NCI-H226 (cell line): ENCODE measurements at regions not wholly inside any gene's neighbourhood (a gene's known extent, or its start where the extent isn't known, plus 50 kb on each side); places are given as distances from the start of the nearest gene placed in this dataset.

Experiments used
- DNase-seq: peaks from one replicate; pipeline ENCODE4 v3.0.0-alpha.2; 2015

DNA sequence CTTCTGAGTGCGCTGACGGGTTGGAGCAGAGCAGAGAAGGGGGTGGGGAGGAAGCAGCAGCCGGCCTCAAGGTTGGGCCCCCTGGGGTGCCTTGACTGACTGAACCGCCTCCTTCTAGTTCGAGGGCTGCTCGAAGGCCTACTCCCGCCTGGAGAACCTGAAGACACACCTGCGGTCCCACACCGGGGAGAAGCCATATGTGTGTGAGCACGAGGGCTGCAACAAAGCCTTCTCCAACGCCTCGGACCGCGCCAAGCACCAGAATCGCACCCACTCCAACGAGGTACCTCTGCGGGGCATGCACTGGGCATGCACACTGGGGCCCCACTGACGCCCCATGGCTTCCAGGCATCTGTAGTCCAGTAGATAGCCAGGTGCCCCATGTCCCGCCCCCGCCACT lies 246.9 kb downstream of the GLI2 start:
- no peak for DNase-seq

DNA sequence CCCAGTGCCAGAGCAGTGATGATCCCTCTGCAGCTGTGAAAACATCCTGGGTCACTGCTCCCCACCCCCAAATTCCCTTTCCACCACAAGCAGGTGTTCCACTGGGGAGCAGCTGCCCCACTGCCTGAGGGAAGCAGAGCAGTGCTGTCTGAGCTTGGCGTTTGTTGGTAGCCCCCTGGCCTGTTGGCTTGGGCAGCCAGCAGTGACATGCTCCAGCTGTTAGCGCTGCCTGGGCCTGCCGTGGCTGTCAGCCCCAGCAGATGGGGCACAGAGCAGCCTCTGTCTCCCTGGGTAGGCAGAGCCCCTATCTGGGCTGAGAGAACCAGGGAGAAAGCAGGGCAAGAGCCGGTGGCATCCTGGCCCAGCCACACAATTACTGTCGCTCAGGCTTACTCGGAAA lies 247.7 kb downstream of the GLI2 start:
- no peak for DNase-seq

DNA sequence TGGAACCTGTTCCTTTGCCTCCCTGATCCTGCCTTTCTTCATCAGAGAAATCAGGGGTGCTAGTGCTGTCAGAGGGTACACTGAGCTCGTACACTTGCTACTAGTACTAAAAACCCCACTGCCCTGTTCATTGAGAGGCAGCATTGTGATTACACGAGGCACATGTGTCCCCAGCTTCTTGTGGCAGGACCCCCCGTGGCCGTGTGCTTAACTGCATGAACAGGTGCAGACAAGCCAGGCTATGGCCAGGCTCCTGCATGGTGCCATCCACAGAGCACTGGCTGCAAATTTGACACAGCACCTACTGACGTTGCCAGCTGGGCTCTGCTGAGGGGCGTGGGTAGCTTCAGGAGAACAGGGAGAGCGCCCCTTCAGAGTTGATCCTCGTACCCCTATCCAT lies 248.4 kb downstream of the GLI2 start:
- no peak for DNase-seq

DNA sequence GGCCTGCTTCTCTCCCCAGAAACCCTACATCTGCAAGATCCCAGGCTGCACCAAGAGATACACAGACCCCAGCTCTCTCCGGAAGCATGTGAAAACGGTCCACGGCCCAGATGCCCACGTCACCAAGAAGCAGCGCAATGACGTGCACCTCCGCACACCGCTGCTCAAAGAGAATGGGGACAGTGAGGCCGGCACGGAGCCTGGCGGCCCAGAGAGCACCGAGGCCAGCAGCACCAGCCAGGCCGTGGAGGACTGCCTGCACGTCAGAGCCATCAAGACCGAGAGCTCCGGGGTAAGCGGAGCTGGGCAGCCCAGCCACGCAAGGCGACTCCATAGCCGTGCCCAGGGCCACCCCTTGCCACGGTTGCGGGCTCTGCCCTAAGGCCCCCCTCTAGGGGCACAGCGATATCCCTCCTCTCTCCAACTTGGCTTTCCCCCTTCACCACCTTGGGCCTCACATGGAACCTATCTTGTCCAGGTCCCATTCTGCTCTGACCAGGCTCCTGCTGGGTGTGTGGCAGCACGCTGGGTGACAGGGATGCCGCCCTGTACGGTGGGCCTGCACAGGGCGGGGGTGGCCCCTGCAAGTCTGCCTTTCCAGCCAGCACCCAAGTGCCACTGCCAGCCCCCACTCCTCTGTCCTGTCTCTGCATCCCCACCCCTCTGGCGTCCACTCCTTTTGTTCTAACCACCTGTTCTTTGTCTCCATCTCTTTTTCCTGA lies 248.9 kb downstream of the GLI2 start:
- DNase-seq, result no peak

DNA sequence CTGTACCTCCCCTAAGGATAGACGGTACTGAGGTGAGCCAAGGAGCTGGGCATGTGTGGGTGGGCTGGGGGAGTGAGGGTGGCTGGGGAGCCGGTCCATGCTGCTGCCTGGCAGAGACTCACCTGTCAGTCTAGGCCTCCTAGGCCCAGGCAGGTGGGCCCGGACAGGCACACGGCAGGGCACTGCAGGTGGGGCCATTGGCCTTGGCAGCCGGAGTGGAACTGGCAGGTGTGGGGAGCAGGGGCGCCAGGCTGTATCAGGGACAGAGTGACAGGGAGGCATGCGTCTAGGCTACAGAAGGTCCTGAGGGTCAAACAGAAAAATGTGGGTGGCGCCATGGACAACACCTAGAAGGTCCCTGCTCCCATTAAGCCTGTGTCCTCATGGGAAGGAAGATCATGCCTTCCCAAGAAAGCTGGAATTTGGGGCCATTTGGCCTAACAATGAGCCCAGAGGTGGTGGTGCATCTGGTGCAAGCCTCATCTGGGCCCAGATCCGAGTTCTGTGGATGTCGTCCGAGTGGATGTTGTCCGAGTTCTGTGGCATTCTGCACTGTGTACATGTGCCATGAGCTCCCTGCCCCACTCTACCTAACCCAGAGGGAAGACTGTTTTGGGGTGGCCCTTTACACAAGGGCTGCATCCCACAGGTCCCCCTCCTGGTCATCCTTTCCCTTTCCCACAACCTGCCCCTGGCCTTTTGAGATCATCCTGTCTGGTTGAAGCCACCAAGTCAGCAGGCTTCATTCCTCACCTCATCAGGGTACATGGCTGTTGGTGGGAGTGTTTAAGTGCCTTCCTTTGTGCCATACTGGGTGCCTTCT lies 249.7 kb downstream of the GLI2 start:
- DNase-seq, result no peak

DNA sequence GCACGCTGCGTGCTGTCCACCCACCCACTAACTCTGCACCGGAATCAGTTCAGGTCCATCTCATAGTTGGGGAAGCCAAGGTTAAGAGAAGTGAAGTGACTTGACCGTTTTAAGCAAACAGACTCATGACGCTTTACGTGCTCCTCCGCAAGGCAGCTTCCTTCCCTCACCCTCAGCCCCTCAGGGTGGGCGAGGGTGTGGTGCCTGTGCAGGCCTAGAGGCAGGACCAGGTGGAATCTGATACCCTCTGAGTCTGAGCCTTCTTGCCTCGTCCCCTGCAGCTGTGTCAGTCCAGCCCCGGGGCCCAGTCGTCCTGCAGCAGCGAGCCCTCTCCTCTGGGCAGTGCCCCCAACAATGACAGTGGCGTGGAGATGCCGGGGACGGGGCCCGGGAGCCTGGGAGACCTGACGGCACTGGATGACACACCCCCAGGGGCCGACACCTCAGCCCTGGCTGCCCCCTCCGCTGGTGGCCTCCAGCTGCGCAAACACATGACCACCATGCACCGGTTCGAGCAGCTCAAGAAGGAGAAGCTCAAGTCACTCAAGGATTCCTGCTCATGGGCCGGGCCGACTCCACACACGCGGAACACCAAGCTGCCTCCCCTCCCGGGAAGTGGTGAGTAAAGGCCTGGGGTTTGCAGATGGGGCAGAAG lies 250.5 kb downstream of the GLI2 start:
- no peak for DNase-seq

DNA sequence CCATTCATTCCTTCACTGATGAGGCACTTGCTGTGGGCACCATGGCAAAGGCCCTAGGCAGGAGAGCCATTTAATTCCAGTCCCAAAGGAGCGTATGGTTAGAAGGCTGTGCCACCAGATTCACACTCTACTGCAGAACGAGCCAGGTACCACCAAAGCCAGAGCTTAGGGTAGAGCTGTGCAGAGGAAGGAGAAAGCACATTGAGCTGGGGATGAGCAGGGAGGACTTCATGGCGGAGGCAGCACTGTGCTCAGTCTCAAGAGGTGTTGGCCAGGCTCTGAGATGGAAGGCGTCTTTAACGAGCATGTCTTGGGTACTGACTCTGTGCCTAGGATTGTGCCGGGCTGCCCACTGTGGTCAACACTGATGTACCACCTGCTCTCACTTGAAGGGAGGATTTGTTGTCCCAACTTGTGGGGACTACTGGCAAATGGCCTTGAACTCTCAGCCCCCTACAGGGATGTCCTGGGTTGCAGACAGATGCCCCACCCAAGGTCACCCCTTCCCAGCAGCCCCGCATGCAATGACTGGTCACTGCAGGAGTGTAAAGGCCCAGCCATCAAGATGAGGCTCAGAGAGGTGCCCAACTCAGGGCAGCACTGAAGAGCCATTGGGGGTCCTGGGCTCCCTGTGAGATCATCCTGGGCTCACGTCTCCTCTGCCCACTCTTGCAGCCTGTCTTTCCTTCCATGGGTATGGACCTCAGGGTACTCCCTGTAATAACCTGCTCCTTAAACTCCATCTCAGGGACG lies 251.4 kb downstream of the GLI2 start:
- no peak for DNase-seq

DNA sequence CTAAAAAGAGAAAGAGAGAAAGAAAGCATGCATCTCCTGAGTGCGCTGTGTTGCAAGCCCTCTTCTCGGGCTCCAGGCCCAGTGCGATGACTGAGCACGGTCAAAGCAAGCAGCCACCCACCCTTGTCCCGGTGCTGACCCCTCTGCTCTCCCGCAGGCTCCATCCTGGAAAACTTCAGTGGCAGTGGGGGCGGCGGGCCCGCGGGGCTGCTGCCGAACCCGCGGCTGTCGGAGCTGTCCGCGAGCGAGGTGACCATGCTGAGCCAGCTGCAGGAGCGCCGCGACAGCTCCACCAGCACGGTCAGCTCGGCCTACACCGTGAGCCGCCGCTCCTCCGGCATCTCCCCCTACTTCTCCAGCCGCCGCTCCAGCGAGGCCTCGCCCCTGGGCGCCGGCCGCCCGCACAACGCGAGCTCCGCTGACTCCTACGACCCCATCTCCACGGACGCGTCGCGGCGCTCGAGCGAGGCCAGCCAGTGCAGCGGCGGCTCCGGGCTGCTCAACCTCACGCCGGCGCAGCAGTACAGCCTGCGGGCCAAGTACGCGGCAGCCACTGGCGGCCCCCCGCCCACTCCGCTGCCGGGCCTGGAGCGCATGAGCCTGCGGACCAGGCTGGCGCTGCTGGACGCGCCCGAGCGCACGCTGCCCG lies 252.5 kb downstream of the GLI2 start:
- no peak for DNase-seq

DNA sequence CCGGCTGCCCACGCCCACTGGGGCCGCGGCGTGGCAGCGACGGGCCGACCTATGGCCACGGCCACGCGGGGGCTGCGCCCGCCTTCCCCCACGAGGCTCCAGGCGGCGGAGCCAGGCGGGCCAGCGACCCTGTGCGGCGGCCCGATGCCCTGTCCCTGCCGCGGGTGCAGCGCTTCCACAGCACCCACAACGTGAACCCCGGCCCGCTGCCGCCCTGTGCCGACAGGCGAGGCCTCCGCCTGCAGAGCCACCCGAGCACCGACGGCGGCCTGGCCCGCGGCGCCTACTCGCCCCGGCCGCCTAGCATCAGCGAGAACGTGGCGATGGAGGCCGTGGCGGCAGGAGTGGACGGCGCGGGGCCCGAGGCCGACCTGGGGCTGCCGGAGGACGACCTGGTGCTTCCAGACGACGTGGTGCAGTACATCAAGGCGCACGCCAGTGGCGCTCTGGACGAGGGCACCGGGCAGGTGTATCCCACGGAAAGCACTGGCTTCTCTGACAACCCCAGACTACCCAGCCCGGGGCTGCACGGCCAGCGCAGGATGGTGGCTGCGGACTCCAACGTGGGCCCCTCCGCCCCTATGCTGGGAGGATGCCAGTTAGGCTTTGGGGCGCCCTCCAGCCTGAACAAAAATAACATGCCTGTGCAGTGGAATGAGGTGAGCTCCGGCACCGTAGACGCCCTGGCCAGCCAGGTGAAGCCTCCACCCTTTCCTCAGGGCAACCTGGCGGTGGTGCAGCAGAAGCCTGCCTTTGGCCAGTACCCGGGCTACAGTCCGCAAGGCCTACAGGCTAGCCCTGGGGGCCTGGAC lies 253.2 kb downstream of the GLI2 start:
- DNase-seq, result no peak

DNA sequence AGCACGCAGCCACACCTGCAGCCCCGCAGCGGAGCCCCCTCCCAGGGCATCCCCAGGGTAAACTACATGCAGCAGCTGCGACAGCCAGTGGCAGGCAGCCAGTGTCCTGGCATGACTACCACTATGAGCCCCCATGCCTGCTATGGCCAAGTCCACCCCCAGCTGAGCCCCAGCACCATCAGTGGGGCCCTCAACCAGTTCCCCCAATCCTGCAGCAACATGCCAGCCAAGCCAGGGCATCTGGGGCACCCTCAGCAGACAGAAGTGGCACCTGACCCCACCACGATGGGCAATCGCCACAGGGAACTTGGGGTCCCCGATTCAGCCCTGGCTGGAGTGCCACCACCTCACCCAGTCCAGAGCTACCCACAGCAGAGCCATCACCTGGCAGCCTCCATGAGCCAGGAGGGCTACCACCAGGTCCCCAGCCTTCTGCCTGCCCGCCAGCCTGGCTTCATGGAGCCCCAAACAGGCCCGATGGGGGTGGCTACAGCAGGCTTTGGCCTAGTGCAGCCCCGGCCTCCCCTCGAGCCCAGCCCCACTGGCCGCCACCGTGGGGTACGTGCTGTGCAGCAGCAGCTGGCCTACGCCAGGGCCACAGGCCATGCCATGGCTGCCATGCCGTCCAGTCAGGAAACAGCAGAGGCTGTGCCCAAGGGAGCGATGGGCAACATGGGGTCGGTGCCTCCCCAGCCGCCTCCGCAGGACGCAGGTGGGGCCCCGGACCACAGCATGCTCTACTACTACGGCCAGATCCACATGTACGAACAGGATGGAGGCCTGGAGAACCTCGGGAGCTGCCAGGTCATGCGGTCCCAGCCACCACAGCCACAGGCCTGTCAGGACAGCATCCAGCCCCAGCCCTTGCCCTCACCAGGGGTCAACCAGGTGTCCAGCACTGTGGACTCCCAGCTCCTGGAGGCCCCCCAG lies 254.1 kb downstream of the GLI2 start:
- no peak for DNase-seq

DNA sequence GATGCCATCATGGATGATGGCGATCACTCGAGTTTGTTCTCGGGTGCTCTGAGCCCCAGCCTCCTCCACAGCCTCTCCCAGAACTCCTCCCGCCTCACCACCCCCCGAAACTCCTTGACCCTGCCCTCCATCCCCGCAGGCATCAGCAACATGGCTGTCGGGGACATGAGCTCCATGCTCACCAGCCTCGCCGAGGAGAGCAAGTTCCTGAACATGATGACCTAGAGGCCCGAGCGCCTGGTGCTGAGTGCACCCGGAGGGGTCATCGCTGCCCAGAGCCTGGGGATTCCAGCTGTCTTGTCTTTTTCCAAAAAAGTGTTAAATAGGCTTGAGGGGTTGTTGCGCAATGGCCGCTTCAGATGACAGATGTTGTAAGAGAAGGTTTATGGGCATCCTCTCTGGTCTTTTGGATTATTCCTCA lies 254.8 kb downstream of the GLI2 start:
- DNase-seq, result no peak

DNA sequence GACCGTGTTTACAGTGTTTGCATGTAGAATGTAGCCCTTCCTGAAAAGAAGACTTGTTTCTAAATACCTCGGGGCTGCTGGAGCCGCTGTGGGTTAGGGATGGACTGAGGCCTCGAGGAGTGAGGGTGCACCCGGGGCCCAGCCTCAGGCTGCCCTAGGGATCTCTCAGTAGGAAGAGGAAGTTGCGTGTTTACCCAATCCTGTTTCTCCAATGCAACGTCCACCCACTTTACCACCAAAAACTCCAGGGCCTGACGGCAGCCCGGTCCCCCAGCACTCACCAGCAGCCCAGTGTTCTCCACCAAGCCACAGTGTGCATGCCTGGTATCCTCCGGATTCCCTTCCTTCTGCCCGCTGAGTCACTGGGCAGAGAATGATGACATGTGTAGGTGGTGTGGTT lies 255.8 kb downstream of the GLI2 start:
- no peak for DNase-seq

DNA sequence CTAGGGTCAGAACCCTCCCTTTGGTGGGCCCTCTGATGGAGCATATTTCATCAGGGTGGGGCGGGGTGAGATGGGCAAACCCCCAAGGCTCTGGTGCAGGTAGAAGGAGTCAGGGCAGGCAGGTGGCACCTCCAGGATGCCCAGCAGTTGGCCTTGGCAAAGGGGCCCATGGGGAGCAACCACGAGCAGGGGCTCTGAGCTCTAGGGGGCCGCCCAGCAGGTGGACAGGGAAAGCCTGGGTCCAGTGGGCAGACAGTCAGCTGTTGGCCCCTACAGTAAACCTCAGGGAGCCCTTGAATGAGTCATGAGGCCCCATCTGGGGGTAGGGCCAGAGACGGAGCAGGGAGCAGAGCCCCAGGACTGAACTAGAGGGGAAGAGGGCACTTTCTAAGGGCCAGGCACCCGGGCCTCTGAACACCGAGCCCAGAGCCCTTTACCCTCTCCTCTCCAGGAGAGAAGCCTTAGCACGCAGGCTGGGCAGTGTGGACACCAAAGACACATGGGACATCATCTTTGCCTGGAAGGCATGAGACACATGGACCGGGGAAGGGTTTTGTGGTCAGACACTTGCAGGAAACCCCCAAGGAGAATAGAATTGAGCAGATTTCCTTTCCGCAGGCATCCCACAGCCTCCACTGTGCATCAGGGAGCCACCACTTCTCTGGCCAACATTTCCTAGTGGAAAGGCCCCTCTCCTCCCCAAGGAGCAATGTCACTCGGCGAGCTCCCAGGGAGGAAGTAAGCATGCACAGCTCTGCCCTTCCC lies 257.3 kb downstream of the GLI2 start:
- no peak for DNase-seq

DNA sequence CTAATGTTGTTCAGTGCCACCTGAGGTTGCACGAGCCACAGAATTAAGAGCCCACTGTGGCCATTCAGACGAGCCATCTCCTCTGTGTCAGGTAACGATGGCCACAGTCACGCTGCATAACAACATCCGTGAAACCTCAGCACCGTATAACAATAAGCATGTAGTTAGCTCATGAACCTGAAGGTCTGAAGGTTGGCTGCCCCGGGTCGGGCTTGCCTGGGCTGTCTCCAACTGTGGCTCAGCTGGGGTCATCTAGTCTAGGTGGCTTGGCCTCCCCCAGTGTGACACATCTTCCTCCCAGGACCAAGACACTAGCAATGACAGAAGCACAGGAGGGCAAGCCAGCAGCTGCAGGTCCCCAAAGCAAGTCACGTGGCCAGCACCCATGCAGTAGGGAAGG lies 258.0 kb downstream of the GLI2 start:
- no peak for DNase-seq

DNA sequence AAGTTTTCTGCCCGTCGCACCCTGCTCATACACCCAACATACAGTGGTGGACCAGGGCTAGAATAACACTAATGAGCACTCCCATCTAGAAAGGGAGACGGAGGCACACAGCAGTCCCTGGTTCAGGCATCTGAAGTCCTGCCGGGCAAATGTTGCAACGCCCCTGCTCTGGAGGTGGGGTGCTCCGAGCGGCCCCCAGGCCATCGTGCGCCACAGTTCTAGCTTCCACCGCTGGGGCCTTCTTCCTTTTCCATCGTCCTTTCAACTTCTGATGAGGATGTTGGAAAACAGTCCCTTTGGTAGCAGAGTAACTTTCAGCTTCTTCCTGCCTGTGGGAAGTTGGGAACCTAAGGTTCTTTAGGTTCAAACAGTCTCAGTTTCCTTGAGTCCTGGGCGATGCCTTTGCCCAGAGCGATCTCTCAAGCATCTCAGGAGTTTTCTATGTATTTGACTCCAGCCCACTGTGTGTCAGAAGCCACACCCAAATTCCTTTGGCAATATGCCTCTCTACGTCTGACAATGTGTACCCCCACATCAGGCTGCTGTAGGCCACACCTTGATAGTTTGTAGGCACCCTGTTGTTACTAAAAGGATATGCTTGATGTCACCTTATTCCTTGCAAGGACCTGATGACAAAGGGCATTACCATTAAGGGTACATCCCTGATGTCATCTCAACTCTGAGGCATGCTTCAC lies 258.8 kb downstream of the GLI2 start:
- DNase-seq, result no peak

DNA sequence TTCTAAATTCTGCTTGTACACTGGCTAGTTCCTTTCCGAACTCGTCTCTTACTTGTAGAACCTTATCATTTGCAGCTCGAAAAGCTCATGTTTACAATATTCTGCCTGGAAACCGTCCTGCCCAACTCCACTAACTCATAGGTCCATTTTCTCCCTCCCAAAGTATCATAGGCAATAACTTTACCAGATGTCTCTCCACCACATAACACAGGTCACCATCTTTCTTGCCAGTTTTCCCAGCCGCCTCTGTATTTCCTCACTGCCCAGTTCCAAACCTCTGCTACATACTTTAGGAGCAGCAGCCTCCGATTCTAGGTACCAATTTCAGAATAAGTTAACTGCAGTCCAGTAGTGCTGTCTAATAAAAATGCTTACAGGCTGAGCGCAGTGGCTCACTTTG lies 259.5 kb downstream of the GLI2 start:
- no peak for DNase-seq

DNA sequence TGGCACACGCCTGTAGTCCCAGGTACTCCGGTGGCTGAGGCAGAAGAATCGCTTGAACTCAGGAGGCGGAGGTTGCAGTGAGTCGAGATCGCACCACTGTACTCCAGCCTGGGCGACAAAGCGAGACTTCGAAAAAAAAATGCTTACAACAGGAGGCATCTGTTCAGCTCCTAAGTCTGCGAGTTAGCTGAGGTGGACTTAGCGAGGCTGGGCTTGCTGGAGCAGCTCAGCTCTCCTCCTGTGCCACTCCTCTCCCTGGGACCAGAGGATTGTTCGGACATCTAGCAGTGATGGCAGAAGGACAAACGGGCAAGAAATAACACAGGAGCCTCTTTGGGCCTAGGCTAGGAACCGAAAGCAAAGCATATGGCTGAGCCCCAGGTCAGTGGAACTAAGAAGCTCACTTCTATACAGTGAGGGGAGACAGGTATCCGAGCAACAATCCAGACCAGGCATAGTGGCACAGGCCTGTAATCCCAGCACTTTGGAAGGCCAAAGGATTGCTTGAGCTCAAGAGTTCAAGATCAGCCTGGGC lies 260.1 kb downstream of the GLI2 start:
- DNase-seq, result no peak

DNA sequence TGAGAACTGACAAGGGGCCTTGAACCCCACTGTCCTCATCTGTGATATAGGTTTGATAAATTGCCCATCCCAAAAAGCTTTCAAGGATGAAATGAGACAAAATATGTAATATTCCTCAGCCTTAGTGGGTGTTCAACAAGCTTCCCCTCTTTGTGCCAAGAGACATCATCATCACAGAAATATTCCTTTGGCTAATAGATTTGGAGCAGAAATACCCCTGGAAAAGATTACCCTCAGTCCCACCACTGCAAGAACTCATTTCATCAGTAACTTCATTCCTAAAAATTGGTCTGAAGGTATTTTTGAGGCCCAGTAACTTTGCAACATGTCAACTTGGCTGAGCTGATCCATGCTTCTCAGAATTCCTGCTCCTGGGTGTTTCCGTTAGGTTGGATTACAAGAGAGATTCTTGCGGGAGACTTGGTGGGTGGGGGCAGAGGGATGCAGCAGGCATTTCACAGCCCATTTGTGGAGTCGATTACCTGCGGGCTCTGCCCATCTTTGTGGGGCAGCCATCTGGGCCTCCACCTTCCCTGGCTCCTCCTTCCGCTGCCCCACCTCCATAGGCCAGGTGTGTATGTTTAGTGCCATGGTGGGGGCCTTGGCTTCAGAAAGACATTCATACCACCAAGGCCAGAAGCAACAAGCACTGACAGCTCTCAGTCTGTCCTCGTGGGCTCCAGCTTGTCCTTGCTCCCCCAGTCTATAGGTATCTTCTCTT lies 263.9 kb downstream of the GLI2 start:
- DNase-seq, result no peak
